ENCODE measurements at regions not wholly inside any gene's neighbourhood (a gene's known extent, or its start where the extent isn't known, plus 50 kb on each side); places are given as distances from the start of the nearest gene placed in this dataset.
"Not testable (repeated sequence)": the region's sequence is repeated elsewhere in the genome, so short reads cannot be mapped to it uniquely, and the experiment has no call there.

GRCh38 chr4:77450006-77450405 is 155.6 kb upstream of the CXCL13 start:
- in situ Hi-C loops (cut with HindIII; ENCODE audit: low pct_ligation_motif_present, low sequenced_read_pairs): no loop called here
- DNase-seq: no peak
- H3K27ac ChIP-seq: no peak overlapping the region
- H3K36me3 ChIP-seq (replicated peaks): no peaks in the 10 kb centered on the region
- no peak overlapping the region for H3K4me3 ChIP-seq (ENCODE audit: low read depth, low read length)
- no peaks in the 10 kb centered on the region for H3K27me3 ChIP-seq (replicated peaks)
- TF ChIP-seq CTCF (IDR thresholded peaks at IDR 0.05; ENCODE audit: low read depth, low read length, missing control alignments): no peak

- no peak overlapping the region for H3K4me3 ChIP-seq (ENCODE audit: low read depth, low read length)
- no peak for TF ChIP-seq CTCF (IDR thresholded peaks at IDR 0.05; ENCODE audit: low read depth, low read length, missing control alignments)
- no peaks in the 10 kb centered on the region for H3K27me3 ChIP-seq (replicated peaks)
- H3K36me3 ChIP-seq (replicated peaks): no peaks in the 10 kb centered on the region
- no peak overlapping the region for H3K27ac ChIP-seq
- no peak for DNase-seq
- in situ Hi-C loops (cut with HindIII; ENCODE audit: low pct_ligation_motif_present, low sequenced_read_pairs): no loop called here
These were observed 154.1 kb upstream of the CXCL13 start for GRCh38 chr4:77451530-77451929.

GRCh38 chr4:77452117-77452516 is 153.5 kb upstream of the CXCL13 start:
- H3K36me3 ChIP-seq (replicated peaks); H3K4me3 ChIP-seq (ENCODE audit: low read depth, low read length); DNase-seq; in situ Hi-C loops (cut with HindIII; ENCODE audit: low pct_ligation_motif_present, low sequenced_read_pairs); H3K27ac ChIP-seq; H3K27me3 ChIP-seq (replicated peaks): not testable (repeated sequence)

- TF ChIP-seq CTCF (IDR thresholded peaks at IDR 0.05; ENCODE audit: low read depth, low read length, missing control alignments): no peak
- Histone ChIP-seq H3K36me3 (replicated peaks) (no peaks in the 10 kb centered on the region), H3K27ac (no peak overlapping the region), H3K4me3 (ENCODE audit: low read depth, low read length) (no peak overlapping the region), H3K27me3 (replicated peaks) (no peaks in the 10 kb centered on the region)
- in situ Hi-C loops (cut with HindIII; ENCODE audit: low pct_ligation_motif_present, low sequenced_read_pairs): no loop called here
- no peak for DNase-seq
These were observed 151.7 kb upstream of the CXCL13 start for GRCh38 chr4:77453911-77454310.

- TF ChIP-seq CTCF (IDR thresholded peaks at IDR 0.05; ENCODE audit: low read depth, low read length, missing control alignments): no peak
- no peaks in the 10 kb centered on the region for H3K27me3 ChIP-seq (replicated peaks)
- in situ Hi-C loops (cut with HindIII; ENCODE audit: low pct_ligation_motif_present, low sequenced_read_pairs): no loop called here
- no peak overlapping the region for H3K27ac ChIP-seq
- H3K4me3 ChIP-seq (ENCODE audit: low read depth, low read length): no peak overlapping the region
- no peaks in the 10 kb centered on the region for H3K36me3 ChIP-seq (replicated peaks)
- peak; percentile 42 for DNase-seq
These were observed 150.8 kb upstream of the CXCL13 start for GRCh38 chr4:77454858-77455257.

GRCh38 chr4:77464100-77464499 is 141.5 kb upstream of the CXCL13 start:
- H3K36me3 ChIP-seq (replicated peaks); H3K4me3 ChIP-seq (ENCODE audit: low read depth, low read length); DNase-seq; H3K27ac ChIP-seq; in situ Hi-C loops (cut with HindIII; ENCODE audit: low pct_ligation_motif_present, low sequenced_read_pairs); H3K27me3 ChIP-seq (replicated peaks): not testable (repeated sequence)

GRCh38 chr4:77465271-77465670 is 140.3 kb upstream of the CXCL13 start:
- H3K36me3 ChIP-seq (replicated peaks): no peaks in the 10 kb centered on the region
- TF ChIP-seq CTCF (IDR thresholded peaks at IDR 0.05; ENCODE audit: low read depth, low read length, missing control alignments): peak; percentile 73
- no peak overlapping the region for H3K4me3 ChIP-seq (ENCODE audit: low read depth, low read length)
- DNase-seq: peak; percentile 22
- H3K27ac ChIP-seq: no peak overlapping the region
- in situ Hi-C loops (cut with HindIII; ENCODE audit: low pct_ligation_motif_present, low sequenced_read_pairs): no loop called here
- no peaks in the 10 kb centered on the region for H3K27me3 ChIP-seq (replicated peaks)

All from brain microvascular endothelial cell (primary cell).